ENCODE measurements at regions not wholly inside any gene's neighbourhood (a gene's known extent, or its start where the extent isn't known, plus 50 kb on each side); places are given as distances from the start of the nearest gene placed in this dataset.

- DNase-seq = no peak
Measured at GRCh38 chr18:25621682-25622081, 269.7 kb upstream of the ZNF521 start.

- no peak for DNase-seq
Measured at GRCh38 chr18:25621144-25621543, 269.2 kb upstream of the ZNF521 start.

- no peak for DNase-seq
Measured at GRCh38 chr18:25614168-25614567, 262.2 kb upstream of the ZNF521 start.

- no peak for DNase-seq
Measured at GRCh38 chr18:25612466-25612865, 260.5 kb upstream of the ZNF521 start.

GRCh38 chr18:25608091-25608490 is 256.1 kb upstream of the ZNF521 start:
- no peak for DNase-seq

- no peak for DNase-seq
Measured at GRCh38 chr18:25604894-25605597, 253.1 kb upstream of the ZNF521 start.

DNA sequence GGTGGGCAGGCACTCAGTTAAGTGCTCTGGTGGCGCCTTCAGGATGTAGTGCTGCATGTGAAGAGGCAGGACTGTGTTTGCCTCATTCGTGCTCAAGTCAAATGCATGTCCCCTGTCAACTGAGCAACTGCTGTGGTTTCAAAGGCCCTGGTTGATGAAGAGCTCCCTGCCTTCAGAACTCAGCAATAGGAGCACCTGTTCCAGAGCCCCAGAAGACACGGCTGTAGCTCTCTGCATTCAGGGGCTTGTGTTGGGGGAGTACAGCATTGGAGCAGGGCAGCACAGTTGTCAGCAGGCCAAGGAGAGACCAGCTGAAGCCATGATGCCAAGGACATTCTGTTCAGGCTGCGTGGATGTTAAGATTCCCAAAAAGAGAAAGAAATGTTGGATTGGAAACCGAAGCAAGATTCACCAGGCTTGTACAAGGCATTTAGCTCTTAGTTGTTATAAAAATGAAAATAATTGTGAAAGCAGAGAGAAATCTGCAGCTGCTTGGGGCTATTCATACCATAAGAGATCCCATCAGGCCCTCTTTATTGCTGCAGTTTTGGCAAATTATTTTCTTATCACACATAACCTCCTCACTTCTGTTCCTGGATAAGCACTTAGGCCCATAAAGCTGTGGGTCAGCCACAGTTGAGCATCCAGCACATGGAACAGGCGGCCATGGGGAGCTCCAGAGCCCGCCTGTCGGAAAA is 252.4 kb upstream of the ZNF521 start:
- DNase-seq = no peak

GRCh38 chr18:25599443-25599842 is 247.5 kb upstream of the ZNF521 start:
- DNase-seq = no peak

DNA sequence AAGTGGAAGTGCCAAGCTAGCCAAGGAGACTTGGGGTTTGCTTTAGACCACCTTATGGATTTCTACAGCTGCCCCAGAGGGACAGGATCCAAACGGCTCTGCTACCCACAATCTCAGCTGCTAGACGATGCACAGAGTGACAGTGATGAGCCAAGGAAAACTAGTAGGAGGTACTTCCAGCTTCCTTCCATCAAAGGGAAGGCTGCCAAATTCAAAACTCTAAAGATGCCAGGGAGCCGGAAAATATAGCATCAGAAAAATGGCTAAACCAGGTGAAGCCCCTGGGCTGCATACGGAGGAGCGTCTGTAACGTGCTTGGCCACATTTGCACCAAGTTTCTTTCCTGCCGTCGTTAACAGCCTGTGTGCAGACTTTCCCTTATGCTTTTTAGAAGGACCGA is 245.5 kb upstream of the ZNF521 start:
- DNase-seq = no peak

DNA sequence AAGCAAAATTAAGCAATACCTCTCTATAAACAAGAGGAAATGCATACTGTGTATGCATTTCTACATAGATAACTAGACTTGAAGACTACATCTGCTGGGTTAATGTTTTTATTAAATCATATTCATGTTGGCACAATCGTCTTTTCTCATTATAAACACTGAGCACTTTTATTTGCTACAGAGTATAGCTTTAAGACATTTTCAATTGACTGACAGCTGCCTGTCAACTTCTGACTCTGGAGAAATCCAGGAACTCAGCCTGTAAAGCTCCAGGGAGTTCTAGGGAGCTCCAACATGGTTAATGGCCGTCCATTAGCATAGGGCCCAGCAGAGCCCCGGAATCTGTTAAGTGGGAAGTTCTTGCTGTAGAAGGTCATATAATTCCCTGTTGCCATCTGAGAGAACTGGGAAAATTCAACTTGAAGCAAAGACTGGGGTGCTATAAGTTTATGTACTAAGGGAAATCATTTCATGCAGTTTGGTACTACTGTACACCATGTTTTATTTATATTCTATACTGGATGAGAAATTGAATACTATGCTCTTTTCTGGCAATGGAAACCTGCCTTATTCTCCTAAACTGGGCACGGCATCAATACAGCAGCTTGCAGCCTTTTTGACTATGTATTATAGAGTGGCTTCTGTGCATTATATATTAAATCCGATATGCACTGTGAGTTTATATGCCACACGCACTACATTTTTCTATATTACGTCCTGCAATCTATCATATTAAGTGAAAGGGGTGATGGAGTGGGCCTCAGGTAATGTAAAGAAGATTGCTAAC is 243.5 kb upstream of the ZNF521 start:
- no peak for DNase-seq

DNA sequence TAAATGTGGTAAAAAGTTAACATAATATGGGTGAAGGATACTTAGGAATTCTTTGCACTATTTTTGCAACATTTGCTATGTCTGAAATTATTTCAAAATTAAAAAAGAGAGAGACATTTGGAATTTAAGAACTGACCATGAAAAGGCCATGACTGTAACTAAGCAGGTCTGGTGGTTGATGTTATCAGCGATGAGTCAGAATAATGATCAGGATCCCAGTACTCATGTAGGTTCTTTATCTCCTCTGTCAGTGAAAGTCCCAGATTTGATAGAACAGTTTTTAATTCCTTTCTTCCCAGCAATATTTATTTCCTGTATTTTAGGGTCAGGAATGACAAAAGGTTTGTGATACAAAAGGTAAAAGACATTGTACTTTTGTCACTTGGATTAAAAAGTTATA is 242.4 kb upstream of the ZNF521 start:
- no peak for DNase-seq

GRCh38 chr18:25592804-25593360 is 240.9 kb upstream of the ZNF521 start:
- no peak for DNase-seq

DNA sequence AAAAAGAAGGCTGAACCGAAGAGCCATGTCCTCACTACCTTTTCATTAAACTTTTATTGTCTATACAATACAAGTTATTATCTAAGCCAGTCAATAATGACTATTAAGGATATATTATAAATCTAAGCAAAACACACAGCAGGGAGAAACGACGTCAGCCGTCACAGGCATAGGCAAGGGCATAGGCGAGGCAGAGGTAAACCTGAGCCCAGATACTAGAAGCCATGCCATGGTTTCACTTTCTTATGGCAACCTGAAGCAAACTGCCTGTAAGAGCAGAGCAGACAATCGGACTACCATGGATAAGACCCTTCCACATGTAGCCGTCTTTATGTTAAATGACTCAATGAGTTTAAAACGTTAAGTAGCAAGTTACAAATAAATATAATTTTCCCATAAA is 238.5 kb upstream of the ZNF521 start:
- DNase-seq = no peak

- no peak for DNase-seq
Measured at GRCh38 chr18:25587545-25587944, 235.6 kb upstream of the ZNF521 start.

GRCh38 chr18:25568986-25569385 is 217.0 kb upstream of the ZNF521 start:
- DNase-seq = no peak

DNA sequence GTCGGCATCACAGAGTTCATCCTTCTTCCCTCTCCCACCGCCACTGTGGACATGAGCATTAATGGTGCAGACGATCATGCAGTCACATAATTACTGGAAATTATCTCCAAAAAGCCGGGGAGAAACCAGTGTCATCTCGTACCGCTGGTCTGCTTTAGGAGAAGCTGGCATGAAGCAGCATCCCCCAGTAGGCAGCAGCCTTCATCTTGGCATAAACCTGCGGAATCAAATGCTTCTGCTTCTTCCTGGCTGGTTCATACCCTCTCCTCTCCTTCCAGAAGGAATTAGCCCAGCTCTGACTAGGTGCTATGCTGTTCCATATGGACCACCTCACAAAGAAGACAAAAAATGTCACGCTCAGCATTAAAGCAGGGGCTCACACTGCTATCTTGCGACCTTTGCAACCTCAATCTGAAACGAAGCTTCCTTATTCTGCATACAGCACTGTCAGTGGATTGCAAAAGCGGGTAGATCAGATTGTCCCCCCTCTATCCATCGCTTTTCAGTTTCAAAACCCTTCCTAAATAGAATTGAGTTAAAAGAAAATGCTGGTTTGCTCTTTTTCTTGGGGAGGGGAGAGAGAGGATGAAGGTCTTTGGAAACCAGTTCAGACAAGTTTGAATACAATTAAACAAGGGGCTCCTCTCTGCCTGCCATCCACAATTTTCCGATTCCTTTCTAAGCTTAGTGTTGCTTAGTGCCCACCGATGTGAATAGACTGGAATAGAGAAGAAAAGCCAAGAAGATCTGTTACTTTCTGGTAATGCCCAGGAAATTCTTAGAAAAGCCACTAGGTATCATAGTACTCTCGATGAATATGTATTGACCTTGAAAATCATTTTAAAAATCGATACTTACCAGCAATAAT is 212.1 kb upstream of the ZNF521 start:
- no peak for DNase-seq

DNA sequence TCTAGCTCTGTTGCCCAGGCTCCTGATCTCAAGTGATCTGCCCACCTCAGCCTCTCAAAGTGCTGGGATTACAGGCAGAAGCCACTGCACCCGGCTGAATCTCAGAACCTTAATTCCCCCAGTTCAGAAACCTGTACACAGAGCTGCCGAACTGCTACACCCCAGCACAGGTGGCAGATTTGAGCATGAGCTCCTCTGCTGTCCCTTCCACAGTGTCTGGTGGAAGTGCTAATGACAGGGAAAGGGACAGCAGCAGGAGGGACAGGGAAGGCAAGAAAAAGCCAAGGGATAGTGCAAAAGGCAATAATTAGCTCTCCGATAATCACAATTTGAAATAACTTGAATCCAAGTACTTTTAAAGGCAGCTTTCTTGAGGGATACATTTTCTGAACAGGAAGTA is 211.4 kb upstream of the ZNF521 start:
- DNase-seq = no peak

- no peak for DNase-seq
Measured at GRCh38 chr18:25561918-25562317, 210.0 kb upstream of the ZNF521 start.

DNA sequence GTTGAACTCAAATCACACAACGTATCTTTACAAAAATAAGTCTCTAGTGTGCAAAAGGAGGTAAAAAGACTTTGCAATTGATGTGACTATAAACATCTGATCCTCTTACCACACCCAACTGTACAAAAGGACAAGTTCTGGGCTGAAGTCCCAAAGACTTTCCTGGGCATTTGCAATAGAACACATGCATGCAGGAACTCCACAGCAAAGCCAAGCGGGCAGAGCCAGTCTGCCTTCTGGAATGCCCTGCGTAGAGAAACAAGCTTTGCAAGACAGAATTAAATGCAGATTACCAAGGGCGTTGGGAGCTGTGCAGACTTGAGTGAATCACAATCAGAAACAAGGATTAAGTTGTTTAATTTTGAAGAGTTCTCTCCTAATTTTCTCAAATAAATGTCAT is 208.4 kb upstream of the ZNF521 start:
- DNase-seq = no peak

DNA sequence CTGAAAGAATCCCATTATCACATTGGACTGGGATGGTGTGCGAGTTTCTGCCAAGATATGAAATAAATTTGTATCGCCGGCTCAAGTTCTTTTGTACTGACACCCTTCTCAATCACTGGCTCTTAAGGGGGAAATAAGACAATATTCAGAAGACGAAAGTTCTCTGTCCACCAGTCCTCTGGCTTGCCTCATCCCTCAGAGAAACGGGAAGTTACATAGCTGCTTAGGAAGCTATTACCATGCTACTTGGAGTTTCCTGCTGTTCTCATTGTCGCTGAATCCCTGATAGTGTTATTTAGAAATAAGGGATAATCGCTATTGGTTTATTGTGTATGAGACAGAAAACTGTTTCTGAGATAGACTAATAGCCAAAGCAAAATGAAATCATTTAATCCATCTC is 205.0 kb upstream of the ZNF521 start:
- DNase-seq = no peak

DNA sequence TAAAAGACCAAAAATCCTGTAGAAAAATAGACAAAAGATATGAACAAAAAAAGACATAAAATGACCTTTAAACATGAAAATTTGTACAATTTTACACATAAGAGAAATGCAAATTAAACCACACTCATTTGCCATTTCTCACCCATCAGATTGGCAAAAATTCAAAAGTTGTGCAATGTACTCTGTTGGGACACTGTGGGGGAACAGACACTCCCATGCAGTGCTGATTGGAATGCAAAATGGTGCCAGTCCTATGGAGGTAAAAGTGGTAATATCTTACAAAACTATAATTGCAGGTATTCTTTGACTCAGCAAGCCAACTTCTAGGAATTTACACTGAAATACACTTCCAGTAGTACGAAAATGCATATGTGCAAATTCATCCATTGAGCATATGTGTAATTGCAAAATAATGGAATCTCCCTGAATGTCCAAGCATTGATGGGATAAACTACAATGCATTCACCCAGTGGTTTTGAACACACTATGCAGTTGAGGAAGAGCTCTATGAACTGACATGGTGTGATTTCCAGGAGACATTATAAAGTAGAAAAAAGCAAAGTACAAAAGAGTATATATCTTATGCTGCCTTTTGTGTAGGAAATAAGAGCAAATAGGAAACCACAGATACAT is 201.8 kb upstream of the ZNF521 start:
- DNase-seq = no peak
